Body of pancreas (tissue), 4 donors: ENCODE measurements at regions not wholly inside any gene's neighbourhood (a gene's known extent, or its start where the extent isn't known, plus 50 kb on each side); places are given as distances from the start of the nearest gene placed in this dataset.

Experiments used
- ATAC-seq: fragments of 150-250 bp; one replicate; pipeline ENCODE4 v1.9.1; 2016
- DNase-seq, 4 donors: peaks; one replicate each; pipeline ENCODE4 v3.0.0-alpha.2; 2019
- H3K27ac ChIP-seq, 4 donors: fragments of 200-600 bp; sonication (generic); 1 replicate in 3 of 4; 2 replicates in 1 of 4; pipeline versions ENCODE4 v1.5.1 to v1.6.1; 2016 to 2019; ENCODE audit warnings: mild to moderate bottlenecking in 1 of 4, mixed read lengths in 1 of 4, moderate library complexity in 1 of 4
- H3K27me3 ChIP-seq, 2 donors: fragments of 200-600 bp; sonication (generic); one replicate each; pipeline ENCODE4 v1.6.0; 2016; ENCODE audit warnings: mild to moderate bottlenecking in 1 of 2
- H3K36me3 ChIP-seq, 2 donors: fragments of 200-600 bp; sonication (generic); replicated peaks in 1 of 2; 2 replicates each; pipeline ENCODE4 v1.5.1; 2016; ENCODE audit warnings: low read depth in 2 of 2; ENCODE audit not compliant: insufficient read depth in 1 of 2
- H3K4me1 ChIP-seq: fragments of 200-600 bp; sonication (generic); one replicate; pipeline ENCODE4 v1.6.0; 2016
- H3K4me3 ChIP-seq, 2 donors: fragments of 200-600 bp; sonication (generic); 1 replicate in 1 of 2; 2 replicates in 1 of 2; pipeline ENCODE4 v1.5.1; 2016 to 2019
- H3K9me3 ChIP-seq, 3 donors: fragments of 200-600 bp; sonication (generic); 1 replicate in 2 of 3; 2 replicates in 1 of 3; pipeline ENCODE4 v1.5.1; 2016
- CTCF ChIP-seq, 7 experiments: fragments of 450-650 bp in 4 of 7; fragments of 200-600 bp in 3 of 7; sonication (generic) in 3 of 7; IDR thresholded peaks; one replicate each; pipeline ENCODE4 v1.5.1; 2016 to 2019; ENCODE audit warnings: antibody characterized with exemption in 7 of 7
- POLR2A ChIP-seq, 3 donors: fragments of 450-650 bp; IDR thresholded peaks; one replicate each; pipeline ENCODE4 v1.6.1; 2016; ENCODE audit warnings: antibody characterized with exemption in 3 of 3, mild to moderate bottlenecking in 2 of 3
- WGBS, 2 donors: methylation state at CpG; one replicate each; pipeline ENCODE4 v1.1.5; 2017; 5-methylcytosine and 5-hydroxymethylcytosine counted together
- intact Hi-C: fragments of 100-400 bp; cut with DNase I; formaldehyde crosslinking; loops from one replicate; pipeline ENCODE4 v1.15.1; 2023

GRCh38 chr4:117777721-117778120 is 256.6 kb upstream of the NDST3 start:
- no peaks in the 10 kb centered on the region for H3K27me3 ChIP-seq
- no peak overlapping the region for H3K27ac ChIP-seq
- no peak for DNase-seq
- no peak for ATAC-seq
- no peaks in the 10 kb centered on the region for H3K4me1 ChIP-seq
- no peaks in the 10 kb centered on the region for H3K36me3 ChIP-seq
- TF ChIP-seq POLR2A (IDR thresholded peaks at IDR 0.05) (no peak), CTCF (IDR thresholded peaks at IDR 0.05) (no peak)
- intact Hi-C loops: no loop called here
- WGBS, 2 donors: 32 to 36% methylated on average over 1 of the region's 1 CpG
- H3K4me3 ChIP-seq: no peak overlapping the region
- H3K9me3 ChIP-seq: no peaks in the 10 kb centered on the region

GRCh38 chr4:117783716-117784115 is 250.6 kb upstream of the NDST3 start:
- H3K36me3 ChIP-seq: no peaks in the 10 kb centered on the region
- TF ChIP-seq POLR2A (IDR thresholded peaks at IDR 0.05) (no peak), CTCF (IDR thresholded peaks at IDR 0.05) (no peak)
- ATAC-seq (no peak), DNase-seq (no peak)
- intact Hi-C loops: no loop called here
- no peaks in the 10 kb centered on the region for H3K27me3 ChIP-seq
- H3K4me3 ChIP-seq: no peak overlapping the region
- H3K4me1 ChIP-seq: no peaks in the 10 kb centered on the region
- H3K9me3 ChIP-seq: no peaks in the 10 kb centered on the region
- no peak overlapping the region for H3K27ac ChIP-seq
- 44 to 64% methylated on average over 2 of the region's 2 CpGs for WGBS, 2 donors

GRCh38 chr4:117784266-117784665 is 250.0 kb upstream of the NDST3 start:
- WGBS, 2 donors: 57 to 74% methylated on average over 2 of the region's 2 CpGs
- intact Hi-C loops: no loop called here
- Histone ChIP-seq H3K27ac (no peak overlapping the region), H3K4me1 (no peaks in the 10 kb centered on the region), H3K36me3 (no peaks in the 10 kb centered on the region), H3K27me3 (no peaks in the 10 kb centered on the region), H3K9me3 (no peaks in the 10 kb centered on the region), H3K4me3 (no peak overlapping the region)
- ATAC-seq (no peak), DNase-seq (no peak)
- no peak for TF ChIP-seq POLR2A (IDR thresholded peaks at IDR 0.05)
- no peak for TF ChIP-seq CTCF (IDR thresholded peaks at IDR 0.05)

GRCh38 chr4:117786566-117786965 is 247.7 kb upstream of the NDST3 start:
- TF ChIP-seq POLR2A (IDR thresholded peaks at IDR 0.05) (no peak), CTCF (IDR thresholded peaks at IDR 0.05) (no peak)
- Histone ChIP-seq H3K27ac (no peak overlapping the region), H3K27me3 (no peaks in the 10 kb centered on the region), H3K4me1 (no peaks in the 10 kb centered on the region), H3K36me3 (no peaks in the 10 kb centered on the region), H3K9me3 (no peaks in the 10 kb centered on the region), H3K4me3 (no peak overlapping the region)
- intact Hi-C loops: no loop called here
- ATAC-seq (no peak), DNase-seq (no peak)
- WGBS, 2 donors: 87 to 94% methylated on average over 2 of the region's 2 CpGs

GRCh38 chr4:117793845-117794480 is 240.3 kb upstream of the NDST3 start:
- TF ChIP-seq CTCF (IDR thresholded peaks at IDR 0.05): no peak
- TF ChIP-seq POLR2A (IDR thresholded peaks at IDR 0.05): no peak
- Histone ChIP-seq H3K9me3 (no peaks in the 10 kb centered on the region), H3K27ac (no peak overlapping the region), H3K27me3 (no peaks in the 10 kb centered on the region), H3K4me1 (no peaks in the 10 kb centered on the region), H3K36me3 (no peaks in the 10 kb centered on the region), H3K4me3 (no peak overlapping the region)
- DNase-seq: no peak
- WGBS, 2 donors: 13 to 22% methylated on average over 3 of the region's 3 CpGs
- intact Hi-C loops: no loop called here
- ATAC-seq: no peak
